GM12874 (cell line): ENCODE measurements at regions not wholly inside any gene's neighbourhood (a gene's known extent, or its start where the extent isn't known, plus 50 kb on each side); places are given as distances from the start of the nearest gene placed in this dataset.

Experiments used
- TF ChIP-seq, protein P1 (sequence below): IDR thresholded peaks from 2 replicates; pipeline ENCODE4 v1.5.1; 2011; ENCODE audit warnings: low read depth, mild to moderate bottlenecking, control low read depth, low read length, moderate library complexity; ENCODE audit not compliant: insufficient read depth

DNA sequence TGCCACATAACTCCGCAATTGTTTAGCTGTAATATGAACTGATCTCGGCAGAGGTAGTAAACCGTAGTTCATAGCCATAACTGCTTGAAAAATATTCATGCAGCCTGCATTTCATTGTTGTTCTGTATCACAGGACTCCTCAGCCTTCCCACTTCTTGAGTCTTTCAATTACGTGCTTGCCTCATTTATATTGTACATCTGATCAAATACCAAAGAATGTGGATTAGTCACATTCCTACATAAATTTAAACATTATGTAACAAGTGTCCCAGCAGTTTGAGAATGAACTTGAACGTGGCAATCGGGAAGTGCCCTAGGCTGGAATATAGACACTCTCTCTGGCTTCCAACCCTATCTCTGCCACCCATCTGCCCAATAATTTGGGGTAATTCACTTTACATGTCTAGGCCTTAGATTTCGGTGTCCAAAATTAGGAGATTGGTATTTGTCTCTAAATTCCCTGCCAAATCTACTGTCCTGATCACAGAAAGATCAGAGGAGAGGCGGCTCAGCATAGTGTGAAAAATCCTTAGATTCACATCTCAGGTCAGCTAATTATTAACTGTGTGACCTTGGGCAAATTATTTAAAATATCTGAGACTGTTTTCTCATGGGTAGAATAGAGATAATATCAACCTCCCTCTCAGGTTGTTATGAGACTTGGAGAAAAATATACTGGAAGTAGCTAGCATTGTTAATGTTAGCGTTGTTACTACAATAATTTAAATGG, 215.1 kb upstream of the RFX3 start:
- TF ChIP-seq, protein P1, sequence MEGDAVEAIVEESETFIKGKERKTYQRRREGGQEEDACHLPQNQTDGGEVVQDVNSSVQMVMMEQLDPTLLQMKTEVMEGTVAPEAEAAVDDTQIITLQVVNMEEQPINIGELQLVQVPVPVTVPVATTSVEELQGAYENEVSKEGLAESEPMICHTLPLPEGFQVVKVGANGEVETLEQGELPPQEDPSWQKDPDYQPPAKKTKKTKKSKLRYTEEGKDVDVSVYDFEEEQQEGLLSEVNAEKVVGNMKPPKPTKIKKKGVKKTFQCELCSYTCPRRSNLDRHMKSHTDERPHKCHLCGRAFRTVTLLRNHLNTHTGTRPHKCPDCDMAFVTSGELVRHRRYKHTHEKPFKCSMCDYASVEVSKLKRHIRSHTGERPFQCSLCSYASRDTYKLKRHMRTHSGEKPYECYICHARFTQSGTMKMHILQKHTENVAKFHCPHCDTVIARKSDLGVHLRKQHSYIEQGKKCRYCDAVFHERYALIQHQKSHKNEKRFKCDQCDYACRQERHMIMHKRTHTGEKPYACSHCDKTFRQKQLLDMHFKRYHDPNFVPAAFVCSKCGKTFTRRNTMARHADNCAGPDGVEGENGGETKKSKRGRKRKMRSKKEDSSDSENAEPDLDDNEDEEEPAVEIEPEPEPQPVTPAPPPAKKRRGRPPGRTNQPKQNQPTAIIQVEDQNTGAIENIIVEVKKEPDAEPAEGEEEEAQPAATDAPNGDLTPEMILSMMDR, result no peak

DNA sequence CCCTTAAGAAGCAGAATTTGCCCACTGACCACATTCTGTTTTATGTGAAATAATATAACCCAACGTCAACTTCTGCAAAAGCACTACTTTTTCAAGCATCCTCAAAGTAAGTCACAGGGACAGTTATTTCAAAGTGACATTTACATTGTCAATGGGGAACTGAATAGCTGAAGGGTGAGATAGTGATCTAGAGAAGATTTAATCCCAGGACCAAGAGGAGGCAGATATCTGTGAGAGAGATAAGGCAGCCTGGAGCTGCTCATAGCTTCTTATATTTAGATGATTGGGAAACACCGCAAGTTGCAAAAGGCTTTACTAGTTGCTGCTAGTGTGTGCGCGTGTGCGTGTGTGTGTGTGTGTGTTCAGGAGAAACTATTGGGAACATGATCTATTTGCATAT, 210.4 kb upstream of the RFX3 start:
- TF ChIP-seq, protein P1, result no peak

DNA sequence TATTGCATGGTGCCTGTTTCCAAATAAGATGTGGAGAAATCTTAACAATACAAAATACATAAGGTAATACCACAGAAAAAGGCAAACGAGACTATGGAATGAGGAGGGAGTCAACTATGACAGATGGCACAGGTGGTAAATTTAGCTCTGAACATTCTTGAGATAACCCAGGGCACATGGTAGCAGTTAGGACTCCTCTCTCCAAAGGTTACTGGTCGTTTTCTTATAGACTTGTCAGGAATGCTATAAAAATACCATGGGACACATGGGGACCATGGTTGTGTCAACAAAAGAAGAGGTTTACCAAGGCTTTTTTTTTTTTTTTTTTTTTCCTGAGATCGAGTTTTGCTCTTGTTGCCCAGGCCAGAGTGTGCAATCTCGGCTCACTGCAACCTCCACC, 209.4 kb upstream of the RFX3 start:
- TF ChIP-seq, protein P1, result no peak

DNA sequence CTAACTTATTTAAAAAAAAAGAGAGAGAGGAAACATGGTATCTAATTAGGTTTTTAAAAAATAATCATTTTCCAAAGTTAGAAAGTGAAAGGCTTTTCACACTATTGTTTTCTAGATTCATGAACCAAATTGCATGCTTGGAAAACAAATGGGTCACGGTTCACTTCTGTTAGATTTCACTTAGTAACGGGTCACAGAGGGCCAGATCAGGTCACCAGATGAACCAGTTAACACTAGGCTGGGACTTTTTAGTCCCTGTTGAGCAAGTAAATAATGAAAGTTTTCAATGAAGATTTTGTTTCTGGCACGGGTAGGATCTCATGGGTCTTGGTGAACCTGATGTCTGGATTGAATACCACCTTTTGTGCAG, 207.2 kb upstream of the RFX3 start:
- TF ChIP-seq, protein P1, result no peak

DNA sequence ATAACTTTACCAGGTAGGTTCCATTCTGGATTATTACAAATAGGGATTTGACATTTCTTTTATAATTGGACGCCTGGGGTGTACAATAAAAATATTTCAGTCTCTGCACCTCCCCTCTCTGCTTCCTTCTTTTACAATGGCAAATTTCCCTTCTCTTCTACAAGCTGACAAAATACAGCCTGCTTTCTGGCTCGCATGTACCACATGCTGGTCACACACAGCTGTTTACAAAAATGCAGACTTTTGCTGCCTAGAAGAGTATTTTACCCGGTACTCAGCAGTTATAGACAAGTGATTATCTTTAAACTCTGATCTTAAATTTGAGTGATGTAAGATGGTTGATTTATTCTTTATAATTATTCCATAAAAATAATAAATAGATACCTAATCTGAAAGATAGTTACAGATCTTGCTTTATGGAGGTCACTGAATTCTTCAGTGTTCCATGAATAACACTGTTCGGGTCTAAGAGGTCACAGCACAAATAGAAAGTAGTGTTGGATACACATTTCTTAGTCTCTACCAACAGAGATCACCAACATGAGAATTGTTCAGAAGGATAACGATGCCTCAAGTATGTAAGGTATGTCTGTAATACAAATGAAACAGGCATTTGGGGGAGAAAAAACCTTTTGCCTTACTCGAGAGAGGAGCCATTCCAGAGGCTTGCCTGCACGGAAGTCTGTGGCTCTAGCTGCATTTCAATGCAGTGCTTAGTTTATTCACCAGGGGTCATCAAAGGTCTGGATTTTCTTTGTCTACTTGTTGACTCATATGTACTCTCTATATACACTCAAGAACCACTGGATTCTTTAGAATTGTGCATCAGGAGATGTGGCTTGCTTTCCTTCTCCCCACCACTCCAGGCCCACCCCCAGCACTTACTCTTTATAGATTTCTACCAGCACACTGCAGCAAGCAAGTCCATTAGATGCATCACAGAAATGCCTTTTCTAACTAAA, 206.6 kb upstream of the RFX3 start:
- TF ChIP-seq, protein P1, result peak; percentile 54

DNA sequence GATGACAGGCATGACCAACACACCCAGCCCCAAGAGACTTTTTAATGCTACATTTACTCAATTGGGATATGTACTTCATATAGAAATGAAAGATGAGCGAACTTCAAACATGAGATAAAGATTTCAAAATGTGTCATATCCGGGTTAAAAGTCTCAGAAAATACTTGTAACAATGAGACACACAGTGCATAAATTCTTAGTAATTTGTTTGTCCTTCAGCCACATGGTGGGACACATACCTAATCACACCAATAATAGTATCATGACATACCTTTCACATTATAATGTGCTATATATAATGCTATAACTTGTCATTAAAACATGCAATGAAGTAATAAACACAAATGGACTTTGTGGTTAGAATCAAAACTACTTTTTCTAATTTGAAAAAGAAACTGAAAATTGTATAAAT, 204.7 kb upstream of the RFX3 start:
- TF ChIP-seq, protein P1, result no peak

DNA sequence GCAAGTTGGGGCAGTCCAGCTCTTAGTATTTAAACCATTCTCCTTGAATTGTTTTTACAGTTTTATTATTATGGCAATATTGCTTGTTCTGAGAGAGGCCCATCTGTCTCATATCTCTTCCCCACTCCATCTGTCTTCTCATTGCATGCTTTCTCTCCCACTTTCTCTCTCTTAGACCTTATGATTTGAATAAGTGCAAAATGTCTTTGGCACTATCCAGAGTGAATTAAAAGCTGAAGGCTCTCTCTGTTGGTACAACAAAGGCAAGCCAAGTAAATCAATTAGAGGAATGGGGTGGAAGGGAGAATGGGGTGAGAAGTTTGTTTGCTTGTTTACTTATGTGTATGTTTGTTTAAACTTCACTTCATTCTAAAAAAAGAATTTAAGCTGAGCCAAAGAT, 195.3 kb upstream of the RFX3 start:
- TF ChIP-seq, protein P1, result no peak
